Breast epithelium (tissue), 3 donors: ENCODE measurements at regions not wholly inside any gene's neighbourhood (a gene's known extent, or its start where the extent isn't known, plus 50 kb on each side); places are given as distances from the start of the nearest gene placed in this dataset.

Experiments
- CTCF ChIP-seq, 3 donors: fragments of 450-650 bp; IDR thresholded peaks; one replicate each; pipeline ENCODE4 v1.5.1; 2016 to 2017; ENCODE audit warnings: antibody characterized with exemption in 3 of 3, mild to moderate bottlenecking in 3 of 3, moderate library complexity in 3 of 3
- POLR2A ChIP-seq: fragments of 450-650 bp; IDR thresholded peaks from one replicate; pipeline ENCODE4 v1.6.1; 2016; ENCODE audit warnings: antibody characterized with exemption, mild to moderate bottlenecking, moderate library complexity
- POLR2AphosphoS5 ChIP-seq, 3 donors: sonication (generic); formaldehyde crosslinking; IDR thresholded peaks; one replicate each; pipeline ENCODE4 v1.6.1; 2017; ENCODE audit warnings: antibody characterized with exemption in 3 of 3

GRCh38 chr14:101482066-101482465 lies 79.2 kb upstream of the DIO3 start:
- TF ChIP-seq POLR2AphosphoS5 (IDR thresholded peaks at IDR 0.05) = no peak
- no peak for TF ChIP-seq CTCF (IDR thresholded peaks at IDR 0.05)
- no peak for TF ChIP-seq POLR2A
